Keratinocyte (primary cell): ENCODE measurements at regions not wholly inside any gene's neighbourhood (a gene's known extent, or its start where the extent isn't known, plus 50 kb on each side); places are given as distances from the start of the nearest gene placed in this dataset.

ENCODE experiments used
- EZH2 ChIP-seq: IDR thresholded peaks from one replicate; pipeline ENCODE4 v1.6.1; 2012; ENCODE audit warnings: inconsistent platforms, mild to moderate bottlenecking, low read length, moderate library complexity
- TF ChIP-seq, protein P1 (sequence below), 3 experiments: IDR thresholded peaks in 1 of 3; conservative IDR thresholded peaks in 1 of 3; optimal IDR thresholded peaks in 1 of 3; 2 replicates in 2 of 3; 3 replicates in 1 of 3; pipeline versions ENCODE3 to v1.5.1; 2011; ENCODE audit warnings: low read length in 3 of 3, mild to moderate bottlenecking in 3 of 3, moderate library complexity in 2 of 3, control low read depth in 1 of 3, inconsistent platforms in 1 of 3; ENCODE audit not compliant: insufficient read depth in 2 of 3; ENCODE audit errors: extremely low read depth in 1 of 3

DNA sequence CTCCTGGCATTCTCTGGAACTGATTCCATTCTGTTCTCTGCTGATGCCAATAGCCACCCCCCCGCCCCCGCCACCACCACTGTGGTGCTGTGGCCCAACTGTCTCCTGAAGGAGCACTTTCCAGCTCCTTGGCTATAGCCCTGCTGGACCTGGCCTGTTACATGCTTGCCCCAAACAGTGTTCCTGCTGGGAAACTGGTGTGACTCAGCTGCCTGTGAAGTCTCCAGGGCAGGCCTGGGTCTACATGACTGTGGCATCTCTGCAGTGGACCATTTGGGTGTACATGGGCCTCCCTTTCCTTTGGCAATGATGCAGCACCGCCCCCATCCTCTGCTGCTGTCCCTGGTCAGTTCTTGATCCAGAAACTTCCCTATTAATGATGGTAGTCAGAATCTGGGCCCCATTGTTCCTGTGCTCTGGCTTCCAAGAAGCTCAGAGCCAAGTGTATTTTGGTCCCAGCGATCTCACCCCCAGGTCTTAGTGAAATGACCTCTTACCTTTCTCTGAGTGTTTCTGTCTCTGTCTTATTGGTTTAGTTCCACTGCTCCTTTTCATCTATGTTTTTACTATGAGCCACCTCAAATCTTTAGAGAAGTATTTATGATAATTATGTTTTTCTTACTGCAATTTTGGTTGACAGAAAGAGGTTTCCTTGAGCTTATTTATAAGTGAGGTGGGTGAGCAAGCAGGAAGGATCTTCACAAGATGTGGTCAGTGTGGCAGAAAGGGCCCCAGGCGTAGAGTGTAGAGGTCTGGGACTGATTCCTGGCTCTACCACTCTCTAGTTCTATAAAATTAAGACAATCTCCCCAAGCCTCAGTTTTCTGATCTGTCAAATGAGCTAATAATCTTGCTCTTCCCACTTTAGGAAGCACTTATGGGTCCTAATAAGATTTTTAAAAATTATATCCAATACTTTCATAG lies 210.7 kb upstream of the EOLA2 start:
- TF ChIP-seq, protein P1, sequence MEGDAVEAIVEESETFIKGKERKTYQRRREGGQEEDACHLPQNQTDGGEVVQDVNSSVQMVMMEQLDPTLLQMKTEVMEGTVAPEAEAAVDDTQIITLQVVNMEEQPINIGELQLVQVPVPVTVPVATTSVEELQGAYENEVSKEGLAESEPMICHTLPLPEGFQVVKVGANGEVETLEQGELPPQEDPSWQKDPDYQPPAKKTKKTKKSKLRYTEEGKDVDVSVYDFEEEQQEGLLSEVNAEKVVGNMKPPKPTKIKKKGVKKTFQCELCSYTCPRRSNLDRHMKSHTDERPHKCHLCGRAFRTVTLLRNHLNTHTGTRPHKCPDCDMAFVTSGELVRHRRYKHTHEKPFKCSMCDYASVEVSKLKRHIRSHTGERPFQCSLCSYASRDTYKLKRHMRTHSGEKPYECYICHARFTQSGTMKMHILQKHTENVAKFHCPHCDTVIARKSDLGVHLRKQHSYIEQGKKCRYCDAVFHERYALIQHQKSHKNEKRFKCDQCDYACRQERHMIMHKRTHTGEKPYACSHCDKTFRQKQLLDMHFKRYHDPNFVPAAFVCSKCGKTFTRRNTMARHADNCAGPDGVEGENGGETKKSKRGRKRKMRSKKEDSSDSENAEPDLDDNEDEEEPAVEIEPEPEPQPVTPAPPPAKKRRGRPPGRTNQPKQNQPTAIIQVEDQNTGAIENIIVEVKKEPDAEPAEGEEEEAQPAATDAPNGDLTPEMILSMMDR (optimal IDR thresholded peaks at IDR 0.05 in 1 of 3, IDR thresholded peaks at IDR 0.05 in 1 of 3, conservative IDR thresholded peaks at IDR 0.05 in 1 of 3; ENCODE audit: extremely low read depth in 1 of 3, insufficient read depth in 2 of 3, low read length in 3 of 3), result no peak
- no peak for TF ChIP-seq EZH2
